GM18909 (cell line): ENCODE measurements at regions not wholly inside any gene's neighbourhood (a gene's known extent, or its start where the extent isn't known, plus 50 kb on each side); places are given as distances from the start of the nearest gene placed in this dataset.

ENCODE experiments used
- ATAC-seq: cut with Tn5 transposase; IDR thresholded peaks from one replicate; pipeline ENCODE4 v1.9.1; 2021; ENCODE audit warnings: mild to moderate bottlenecking; ENCODE audit not compliant: unreplicated experiment, poor library complexity

- ATAC-seq = no peak
Observed at GRCh38 chr10:9603972-9604371, 1413.7 kb upstream of the CELF2 start.

DNA sequence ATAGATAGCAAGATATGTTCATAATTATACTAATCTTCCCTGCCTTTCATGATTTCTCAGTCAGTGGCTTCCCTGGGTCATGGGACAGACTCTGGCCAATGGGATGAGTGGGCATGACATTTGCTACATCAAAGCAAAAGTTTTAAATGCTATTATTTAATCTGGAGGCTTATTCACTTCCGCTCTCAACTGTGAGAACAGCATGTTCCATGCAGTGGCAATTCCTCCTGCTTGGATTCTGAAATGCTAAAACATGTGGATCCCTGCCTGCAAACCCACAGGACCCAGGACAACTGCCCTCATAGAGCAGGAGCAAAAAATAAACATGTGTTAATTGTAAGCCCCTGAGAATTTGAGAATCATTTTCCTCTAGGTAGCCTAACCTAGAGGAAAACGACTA, 1412.4 kb upstream of the CELF2 start:
- ATAC-seq = no peak

GRCh38 chr10:9608602-9609001, 1409.1 kb upstream of the CELF2 start:
- no peak for ATAC-seq

- peak; percentile 82 for ATAC-seq
Observed at GRCh38 chr10:9613338-9614075, 1404.2 kb upstream of the CELF2 start.

GRCh38 chr10:9615189-9615588, 1402.5 kb upstream of the CELF2 start:
- ATAC-seq = no peak

- ATAC-seq = no peak
Observed at GRCh38 chr10:9621216-9621615, 1396.5 kb upstream of the CELF2 start.

DNA sequence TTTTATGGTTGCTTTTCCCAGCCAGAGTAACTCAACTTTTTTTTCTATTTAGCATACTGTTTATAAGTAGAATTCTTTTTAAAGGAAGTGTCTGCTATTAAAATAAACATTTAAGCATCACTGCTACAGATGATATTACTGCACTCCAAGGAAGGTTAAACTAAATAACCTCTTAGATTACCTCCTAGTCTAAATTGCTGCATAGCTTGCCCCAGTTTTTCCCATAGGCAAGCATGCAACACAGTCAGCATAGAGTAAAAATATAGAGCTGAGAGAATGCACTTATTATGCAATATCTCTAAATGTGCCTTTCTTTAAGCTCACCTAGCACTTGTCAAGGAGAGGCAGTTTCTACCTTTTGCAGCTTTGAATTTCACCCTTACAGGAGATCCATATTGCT, 1392.4 kb upstream of the CELF2 start:
- no peak for ATAC-seq

DNA sequence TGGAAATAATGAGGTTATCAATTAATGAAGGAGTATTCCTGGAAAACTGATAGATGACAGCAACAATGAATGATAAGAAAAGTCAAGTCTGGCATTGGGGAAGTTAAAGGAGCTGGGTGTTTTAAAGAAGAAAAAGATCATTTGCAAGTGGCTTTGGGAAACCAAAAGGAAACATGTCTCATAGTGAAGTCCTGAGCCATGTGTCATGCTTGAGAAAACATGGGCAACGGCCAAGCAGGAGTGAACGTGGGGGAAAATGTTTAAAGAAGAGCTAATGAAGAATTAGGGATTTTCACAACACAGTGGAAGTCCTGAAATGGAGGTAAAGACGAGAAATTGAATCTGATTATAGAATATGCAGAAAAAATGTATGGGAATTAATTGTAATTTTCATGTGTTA, 1383.2 kb upstream of the CELF2 start:
- ATAC-seq = no peak

DNA sequence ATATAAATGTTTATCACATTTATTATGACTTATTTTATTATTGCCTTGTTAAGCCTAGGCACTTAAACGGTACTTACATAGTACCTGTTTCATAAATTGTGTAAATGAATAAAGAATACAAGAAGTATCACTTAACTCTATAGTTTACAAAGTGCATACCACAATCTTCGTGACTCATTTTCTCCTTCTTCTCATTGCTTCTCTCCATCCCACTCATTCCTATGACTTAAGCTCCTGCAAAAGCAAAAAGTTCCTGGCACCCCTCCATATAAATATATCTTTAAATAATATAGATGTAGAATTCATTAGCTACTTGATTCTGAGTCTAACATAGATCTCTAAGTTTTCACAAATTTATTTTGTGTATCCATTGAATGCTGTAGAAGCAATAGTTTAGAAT, 1382.0 kb upstream of the CELF2 start:
- ATAC-seq = no peak

DNA sequence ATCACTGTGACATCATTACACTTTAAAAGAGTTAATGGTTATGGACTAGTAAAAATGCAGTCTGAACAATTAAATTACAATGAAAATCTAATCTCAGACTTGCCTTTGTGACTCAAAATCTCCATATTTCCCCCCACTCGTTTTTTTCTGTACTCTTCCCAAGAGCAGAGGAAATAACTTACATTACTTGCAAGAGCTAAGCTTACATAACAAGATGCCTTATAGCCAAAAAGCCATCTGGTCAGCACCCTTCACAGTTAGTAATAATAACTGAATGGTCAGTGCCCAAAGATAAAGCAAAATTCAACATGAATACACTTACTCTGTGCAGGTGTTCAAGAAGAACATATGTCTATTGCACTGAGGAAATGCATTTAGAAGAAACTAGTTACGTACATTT, 1381.5 kb upstream of the CELF2 start:
- no peak for ATAC-seq

GRCh38 chr10:9643782-9644181, 1373.9 kb upstream of the CELF2 start:
- no peak for ATAC-seq

GRCh38 chr10:9645404-9645803, 1372.3 kb upstream of the CELF2 start:
- no peak for ATAC-seq

GRCh38 chr10:9645928-9646600, 1371.6 kb upstream of the CELF2 start:
- ATAC-seq = no peak

DNA sequence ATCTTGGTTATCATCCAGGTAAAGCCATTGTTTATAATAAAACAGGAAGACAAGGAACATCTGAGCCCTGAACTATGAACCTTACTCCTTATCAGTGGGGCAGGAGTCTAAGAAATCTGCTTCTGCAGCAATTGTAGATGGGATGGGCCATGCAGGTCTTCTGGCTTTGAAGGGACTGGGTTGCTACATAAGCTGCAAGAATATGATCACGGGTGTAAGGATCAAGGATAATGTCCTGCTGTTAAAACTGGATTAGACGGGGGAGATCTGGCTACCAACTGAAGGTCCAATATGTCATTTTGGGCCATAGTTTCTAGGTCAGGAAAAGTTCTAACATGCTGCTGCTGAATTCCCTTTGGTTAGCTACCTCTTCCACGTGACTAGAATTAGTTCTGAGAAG, 1363.4 kb upstream of the CELF2 start:
- ATAC-seq = no peak

- no peak for ATAC-seq
Observed at GRCh38 chr10:9656386-9656785, 1361.3 kb upstream of the CELF2 start.

DNA sequence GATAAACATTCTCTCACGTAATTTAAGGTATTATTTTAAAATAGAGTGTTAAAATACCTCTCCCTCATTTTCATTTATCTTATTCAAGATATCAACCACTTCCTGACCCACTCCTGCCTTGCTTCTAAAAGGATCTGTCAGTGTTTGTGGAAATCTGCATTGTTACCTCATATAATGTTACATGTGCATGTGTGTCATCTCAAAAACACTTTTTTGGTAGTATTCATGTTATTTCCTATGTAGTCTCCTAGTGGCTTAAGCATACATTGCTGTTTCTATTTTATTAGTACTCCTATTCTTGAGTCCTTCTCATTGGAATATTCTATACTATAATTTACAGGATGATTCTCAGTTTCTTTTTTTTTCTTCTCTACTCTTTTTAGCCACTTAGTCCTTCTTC, 1360.7 kb upstream of the CELF2 start:
- no peak for ATAC-seq

DNA sequence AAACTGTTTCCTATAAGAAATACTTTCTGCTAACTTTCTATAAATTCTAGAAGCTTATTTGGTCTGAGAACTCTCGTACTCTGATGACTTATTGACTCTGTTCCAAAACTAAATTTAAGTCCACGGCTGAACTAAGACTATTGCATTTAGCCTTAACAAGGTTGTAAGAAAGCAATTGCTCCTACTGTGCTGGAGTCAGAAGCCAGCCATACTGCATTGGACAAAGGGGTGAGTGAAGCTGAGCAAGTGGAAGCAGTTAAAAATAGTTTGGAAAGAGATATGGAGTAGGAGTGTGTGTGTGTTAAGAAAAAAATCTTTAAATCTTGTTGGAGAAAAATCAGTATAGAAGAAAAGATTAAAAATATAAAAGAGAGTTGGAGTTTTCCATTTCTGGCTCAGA, 1360.1 kb upstream of the CELF2 start:
- no peak for ATAC-seq

GRCh38 chr10:9668411-9668810, 1349.3 kb upstream of the CELF2 start:
- no peak for ATAC-seq

DNA sequence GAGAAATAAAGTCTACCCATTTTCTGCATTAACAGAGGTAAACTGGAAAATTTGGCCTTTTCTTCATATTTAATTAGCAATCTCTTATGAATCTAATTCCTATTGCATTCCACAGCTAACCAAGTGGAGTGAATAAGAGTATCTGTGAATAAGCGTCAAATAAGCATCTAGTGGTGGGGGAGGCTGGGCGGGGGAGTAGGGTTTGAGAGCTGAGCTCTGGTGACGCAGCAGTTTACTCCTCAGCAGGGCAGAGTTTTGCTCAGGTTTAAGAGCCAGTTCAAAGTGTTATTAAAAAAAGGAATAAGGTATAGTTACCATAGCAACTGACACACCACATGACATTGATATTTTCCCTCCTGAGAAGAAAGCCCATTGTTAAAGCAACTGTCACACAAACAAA, 1346.8 kb upstream of the CELF2 start:
- no peak for ATAC-seq

DNA sequence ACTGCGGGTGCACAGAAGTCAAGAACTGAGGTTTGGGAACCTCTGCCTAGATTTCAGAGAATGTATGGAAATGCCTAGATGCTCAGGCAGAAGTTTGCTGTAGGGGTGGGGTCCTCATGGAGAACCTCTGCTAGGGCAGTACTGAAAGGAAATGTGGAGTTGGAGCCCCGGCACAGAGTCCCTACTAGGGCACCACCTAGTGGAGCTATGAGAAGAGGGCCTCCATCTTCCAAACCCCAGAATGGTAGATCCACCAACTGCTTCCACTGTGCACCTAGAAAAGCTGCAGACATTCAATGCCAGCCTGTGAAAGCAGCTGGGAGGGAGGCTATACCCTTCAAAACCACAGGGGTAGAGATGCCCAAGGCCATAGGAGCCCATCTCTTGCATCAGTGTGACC, 1336.0 kb upstream of the CELF2 start:
- ATAC-seq = no peak

DNA sequence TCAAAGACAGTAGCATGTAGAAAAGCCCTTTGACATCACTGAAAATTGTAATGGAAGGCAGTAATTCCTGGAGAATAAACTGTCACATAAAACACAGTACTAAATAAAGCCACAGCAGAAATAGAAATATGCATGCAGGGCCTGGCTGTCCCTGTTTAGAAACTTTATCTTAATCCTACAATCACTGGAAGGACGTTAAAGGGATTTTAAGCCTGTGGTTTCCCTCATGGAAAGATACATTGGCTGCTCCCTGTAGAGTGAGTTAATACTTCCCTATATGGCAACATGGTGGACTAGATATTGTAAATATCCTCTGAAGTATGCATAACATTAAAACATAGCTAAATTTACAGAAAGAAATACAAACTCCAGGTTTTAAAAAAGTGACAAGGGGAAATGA, 1334.9 kb upstream of the CELF2 start:
- ATAC-seq = no peak

DNA sequence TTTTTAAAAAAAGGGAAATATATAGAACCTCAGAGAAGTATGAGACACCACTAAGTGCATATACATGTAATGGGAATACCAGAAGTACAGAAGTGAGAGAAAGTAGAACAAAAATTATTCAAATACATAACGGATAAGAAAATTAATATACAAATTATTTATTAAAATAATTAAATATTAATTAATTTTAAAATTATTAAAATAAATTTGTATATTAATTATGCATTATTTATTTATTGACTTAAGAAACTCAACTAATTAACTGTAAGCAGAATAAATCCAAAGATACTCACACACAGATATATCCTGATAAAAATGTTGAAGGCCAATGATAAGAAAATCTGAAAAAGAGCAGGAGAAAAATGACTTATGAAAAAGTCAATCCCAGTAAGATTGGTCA, 1333.5 kb upstream of the CELF2 start:
- ATAC-seq = no peak
